Ishikawa (cell line): ENCODE measurements at regions not wholly inside any gene's neighbourhood (a gene's known extent, or its start where the extent isn't known, plus 50 kb on each side); places are given as distances from the start of the nearest gene placed in this dataset.

ENCODE experiments used
- CREB1 ChIP-seq: IDR thresholded peaks from 2 replicates; pipeline ENCODE4 v1.6.1; 2012; ENCODE audit warnings: low read depth
- EP300 ChIP-seq: IDR thresholded peaks from 2 replicates; pipeline ENCODE4 v1.6.1; 2012; ENCODE audit warnings: borderline replicate concordance
- MAX ChIP-seq: IDR thresholded peaks from 2 replicates; pipeline ENCODE4 v1.6.1; 2012
- RAD21 ChIP-seq: IDR thresholded peaks from 2 replicates; pipeline ENCODE4 v1.6.1; 2012; ENCODE audit warnings: low read depth
- REST ChIP-seq: IDR thresholded peaks from 2 replicates; pipeline ENCODE4 v1.6.1; 2012; ENCODE audit warnings: low read depth, mild to moderate bottlenecking
- TEAD4 ChIP-seq: IDR thresholded peaks from 2 replicates; pipeline ENCODE4 v1.6.1; 2012

GRCh38 chr2:12479065-12479601 is 237.6 kb upstream of the TRIB2 start:
- no peak for TF ChIP-seq REST
- no peak for TF ChIP-seq CREB1
- TF ChIP-seq EP300: no peak
- TF ChIP-seq TEAD4: no peak
- TF ChIP-seq MAX: no peak
- no peak for TF ChIP-seq RAD21
